GM03348 (cell line): ENCODE measurements at regions not wholly inside any gene's neighbourhood (a gene's known extent, or its start where the extent isn't known, plus 50 kb on each side); places are given as distances from the start of the nearest gene placed in this dataset.
A peak's percentile ranks its signal among the peaks of the same experiment; 100 is the strongest.
"Not testable (repeated sequence)": the region's sequence is repeated elsewhere in the genome, so short reads cannot be mapped to it uniquely, and the experiment has no call there.

Experiments
- DNase-seq: peaks from one replicate; pipeline ENCODE4 v3.0.0; 2012; ENCODE audit warnings: low spot score

- no peak for DNase-seq
Observed at GRCh38 chr12:91667694-91668093, 478.0 kb downstream of the BTG1 start.

- DNase-seq: no peak
Observed at GRCh38 chr12:91663744-91664143, 481.1 kb upstream of the DCN start.

- no peak for DNase-seq
Observed at GRCh38 chr12:91663310-91663709, 480.7 kb upstream of the DCN start.

- DNase-seq: no peak
Observed at GRCh38 chr12:91662021-91662420, 479.4 kb upstream of the DCN start.

- no peak for DNase-seq
Observed at GRCh38 chr12:91657032-91657431, 474.4 kb upstream of the DCN start.

GRCh38 chr12:91655966-91656365, 473.3 kb upstream of the DCN start:
- no peak for DNase-seq

- DNase-seq: no peak
Observed at GRCh38 chr12:91654087-91654486, 471.5 kb upstream of the DCN start.

GRCh38 chr12:91651728-91652127, 469.1 kb upstream of the DCN start:
- DNase-seq: no peak

- DNase-seq: no peak
Observed at GRCh38 chr12:91643763-91644162, 461.1 kb upstream of the DCN start.

GRCh38 chr12:91640021-91640420, 457.4 kb upstream of the DCN start:
- no peak for DNase-seq

- no peak for DNase-seq
Observed at GRCh38 chr12:91639327-91639726, 456.7 kb upstream of the DCN start.

GRCh38 chr12:91637789-91638624, 455.4 kb upstream of the DCN start:
- DNase-seq: no peak

- DNase-seq: no peak
Observed at GRCh38 chr12:91636721-91637120, 454.1 kb upstream of the DCN start.

- not testable (repeated sequence) for DNase-seq
Observed at GRCh38 chr12:91634386-91634713, 451.7 kb upstream of the DCN start.

GRCh38 chr12:91633734-91634357, 451.2 kb upstream of the DCN start:
- no peak for DNase-seq

GRCh38 chr12:91633206-91633605, 450.6 kb upstream of the DCN start:
- DNase-seq: no peak

GRCh38 chr12:91632042-91632786, 449.6 kb upstream of the DCN start:
- no peak for DNase-seq

GRCh38 chr12:91630596-91631293, 448.1 kb upstream of the DCN start:
- DNase-seq: no peak

GRCh38 chr12:91630083-91630482, 447.5 kb upstream of the DCN start:
- DNase-seq: no peak

- no peak for DNase-seq
Observed at GRCh38 chr12:91629440-91629839, 446.8 kb upstream of the DCN start.

- DNase-seq: peak; percentile 16
Observed at GRCh38 chr12:91628656-91629055, 446.0 kb upstream of the DCN start.

- DNase-seq: no peak
Observed at GRCh38 chr12:91627225-91627624, 444.6 kb upstream of the DCN start.

- no peak for DNase-seq
Observed at GRCh38 chr12:91622981-91623380, 440.4 kb upstream of the DCN start.
